Keratinocyte (primary cell): ENCODE measurements at regions not wholly inside any gene's neighbourhood (a gene's known extent, or its start where the extent isn't known, plus 50 kb on each side); places are given as distances from the start of the nearest gene placed in this dataset.

Source experiments
- EZH2 ChIP-seq: IDR thresholded peaks from one replicate; pipeline ENCODE4 v1.6.1; 2012; ENCODE audit warnings: inconsistent platforms, mild to moderate bottlenecking, low read length, moderate library complexity
- TF ChIP-seq, protein P1 (sequence below), 3 experiments: IDR thresholded peaks in 1 of 3; conservative IDR thresholded peaks in 1 of 3; optimal IDR thresholded peaks in 1 of 3; 2 replicates in 2 of 3; 3 replicates in 1 of 3; pipeline versions ENCODE3 to v1.5.1; 2011; ENCODE audit warnings: low read length in 3 of 3, mild to moderate bottlenecking in 3 of 3, moderate library complexity in 2 of 3, control low read depth in 1 of 3, inconsistent platforms in 1 of 3; ENCODE audit not compliant: insufficient read depth in 2 of 3; ENCODE audit errors: extremely low read depth in 1 of 3

DNA sequence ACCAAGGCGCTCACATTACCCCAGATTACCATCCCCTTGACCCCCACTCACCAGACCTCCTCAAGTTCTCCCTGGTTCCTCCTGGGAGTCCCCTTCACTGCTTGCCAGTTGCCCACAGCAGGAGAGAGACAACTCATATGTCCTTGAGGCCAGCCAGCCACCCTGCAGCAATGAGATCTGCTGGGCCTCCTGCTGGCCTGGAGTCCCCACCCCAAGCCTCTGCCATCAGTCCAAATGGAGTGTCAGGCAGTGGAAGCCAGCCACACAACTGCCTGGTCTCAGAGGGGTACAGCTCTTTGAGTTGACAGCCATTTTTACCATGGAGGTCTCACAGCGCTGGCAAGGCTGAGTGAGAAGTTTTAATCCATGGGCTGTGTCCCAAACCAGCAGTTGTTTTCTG is 53.0 kb upstream of the EXOC4 start:
- TF ChIP-seq, protein P1, sequence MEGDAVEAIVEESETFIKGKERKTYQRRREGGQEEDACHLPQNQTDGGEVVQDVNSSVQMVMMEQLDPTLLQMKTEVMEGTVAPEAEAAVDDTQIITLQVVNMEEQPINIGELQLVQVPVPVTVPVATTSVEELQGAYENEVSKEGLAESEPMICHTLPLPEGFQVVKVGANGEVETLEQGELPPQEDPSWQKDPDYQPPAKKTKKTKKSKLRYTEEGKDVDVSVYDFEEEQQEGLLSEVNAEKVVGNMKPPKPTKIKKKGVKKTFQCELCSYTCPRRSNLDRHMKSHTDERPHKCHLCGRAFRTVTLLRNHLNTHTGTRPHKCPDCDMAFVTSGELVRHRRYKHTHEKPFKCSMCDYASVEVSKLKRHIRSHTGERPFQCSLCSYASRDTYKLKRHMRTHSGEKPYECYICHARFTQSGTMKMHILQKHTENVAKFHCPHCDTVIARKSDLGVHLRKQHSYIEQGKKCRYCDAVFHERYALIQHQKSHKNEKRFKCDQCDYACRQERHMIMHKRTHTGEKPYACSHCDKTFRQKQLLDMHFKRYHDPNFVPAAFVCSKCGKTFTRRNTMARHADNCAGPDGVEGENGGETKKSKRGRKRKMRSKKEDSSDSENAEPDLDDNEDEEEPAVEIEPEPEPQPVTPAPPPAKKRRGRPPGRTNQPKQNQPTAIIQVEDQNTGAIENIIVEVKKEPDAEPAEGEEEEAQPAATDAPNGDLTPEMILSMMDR (optimal IDR thresholded peaks at IDR 0.05 in 1 of 3, IDR thresholded peaks at IDR 0.05 in 1 of 3, conservative IDR thresholded peaks at IDR 0.05 in 1 of 3; ENCODE audit: extremely low read depth in 1 of 3, insufficient read depth in 2 of 3, low read length in 3 of 3), result no peak
- no peak for TF ChIP-seq EZH2
